GM12892 (cell line): ENCODE measurements at regions not wholly inside any gene's neighbourhood (a gene's known extent, or its start where the extent isn't known, plus 50 kb on each side); places are given as distances from the start of the nearest gene placed in this dataset.
"Not testable (repeated sequence)": the region's sequence is repeated elsewhere in the genome, so short reads cannot be mapped to it uniquely, and the experiment has no call there.

Source experiments
- DNase-seq: peaks from one replicate; pipeline ENCODE4 v3.0.0; 2011; ENCODE audit not compliant: insufficient read length
- FAIRE-seq: peaks from 2 replicates; lab custom pipeline; 2011; peaks lifted over from hg19 to GRCh38; lab: Jason Lieb, UNC
- POLR2A ChIP-seq: IDR thresholded peaks from 2 replicates; pipeline ENCODE4 v1.6.1; 2011; ENCODE audit warnings: low read depth, low read length, control low read depth
- POLR2AphosphoS5 ChIP-seq: IDR thresholded peaks from 2 replicates; pipeline ENCODE4 v1.6.1; 2011; ENCODE audit warnings: low read depth, low read length, control low read depth
- TAF1 ChIP-seq: IDR thresholded peaks from 2 replicates; pipeline ENCODE4 v1.6.1; 2011; ENCODE audit warnings: low read depth, mild to moderate bottlenecking, control low read depth, low read length, borderline replicate concordance

DNA sequence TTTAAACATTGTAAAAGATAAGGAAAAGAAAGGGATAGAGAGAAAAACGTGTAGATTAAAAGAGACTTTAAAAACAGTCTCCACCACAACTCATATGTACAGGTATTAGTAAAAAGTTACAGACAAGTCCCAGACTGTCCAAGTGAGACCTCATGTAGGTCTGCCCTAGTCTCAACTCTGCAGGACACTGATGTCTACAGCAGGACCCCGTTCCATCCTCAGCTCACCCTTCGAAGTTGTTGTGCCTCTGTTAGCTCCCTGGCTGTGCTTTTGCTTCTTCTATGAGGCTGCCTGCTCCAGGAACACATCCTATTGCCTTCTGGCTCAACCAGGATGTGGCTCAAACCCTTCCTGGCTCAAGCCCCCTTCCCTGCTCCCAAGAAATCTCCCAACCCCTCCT is 72.9 kb upstream of the FBXO28 start:
- no peak for FAIRE-seq
- TF ChIP-seq TAF1, result no peak
- no peak for TF ChIP-seq POLR2AphosphoS5
- TF ChIP-seq POLR2A, result no peak
- DNase-seq, result no peak

DNA sequence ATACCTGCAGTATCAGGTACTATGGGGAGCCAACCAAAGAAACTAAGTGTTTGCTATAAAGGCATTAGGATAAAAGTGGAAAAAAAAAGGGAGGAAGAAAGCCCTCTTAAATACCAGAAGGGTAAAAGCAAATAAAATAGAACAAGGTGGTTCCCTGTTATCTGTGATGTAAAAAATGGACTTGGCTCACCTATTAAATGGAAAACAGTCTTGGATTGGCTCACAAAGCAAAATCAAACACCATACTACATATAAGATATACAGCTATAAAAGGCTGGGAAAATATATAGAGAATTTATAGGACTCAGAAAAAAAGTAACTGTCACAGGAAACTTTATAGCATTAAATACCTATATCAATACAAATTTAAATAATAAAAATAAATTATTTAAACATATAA is 73.5 kb upstream of the FBXO28 start:
- DNase-seq, FAIRE-seq: not testable (repeated sequence)

DNA sequence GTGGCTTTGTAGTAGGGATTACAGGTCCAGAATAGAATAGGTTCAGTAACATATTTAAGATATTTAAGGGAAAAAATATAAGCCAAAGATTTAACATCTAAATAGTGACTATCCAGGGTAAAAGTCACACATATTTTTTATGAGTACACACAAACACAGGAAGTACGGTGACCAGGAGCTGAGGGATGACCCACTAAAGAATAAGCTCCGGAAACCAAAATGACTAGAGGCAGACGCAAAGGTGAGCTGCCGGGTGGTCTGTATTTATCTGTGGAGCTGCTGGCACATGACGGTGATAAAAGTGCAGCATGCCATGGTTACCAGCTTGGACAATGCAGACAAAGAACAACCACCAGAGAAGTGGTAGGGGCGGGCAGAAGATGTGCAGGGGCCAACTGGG is 73.9 kb upstream of the FBXO28 start:
- DNase-seq, FAIRE-seq: not testable (repeated sequence)

DNA sequence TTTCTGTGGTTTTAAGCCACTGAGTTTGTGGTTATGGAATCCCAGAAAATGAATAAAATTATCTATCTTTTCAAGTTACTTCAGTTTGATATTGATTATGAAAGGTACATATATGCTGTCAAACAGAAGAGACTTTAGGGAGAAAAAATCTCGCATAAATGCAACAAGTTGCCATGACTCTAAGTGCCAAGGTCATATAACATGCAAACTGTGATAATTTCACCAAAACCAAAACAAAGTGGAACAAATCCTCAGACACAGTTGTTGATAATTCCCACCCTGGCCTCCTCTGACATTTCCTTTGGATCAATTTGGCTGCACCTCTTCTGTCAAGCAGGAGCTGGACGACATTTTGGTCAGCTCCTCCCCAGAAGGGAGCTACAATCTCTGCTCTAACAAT is 75.1 kb upstream of the FBXO28 start:
- not testable (repeated sequence) for FAIRE-seq

DNA sequence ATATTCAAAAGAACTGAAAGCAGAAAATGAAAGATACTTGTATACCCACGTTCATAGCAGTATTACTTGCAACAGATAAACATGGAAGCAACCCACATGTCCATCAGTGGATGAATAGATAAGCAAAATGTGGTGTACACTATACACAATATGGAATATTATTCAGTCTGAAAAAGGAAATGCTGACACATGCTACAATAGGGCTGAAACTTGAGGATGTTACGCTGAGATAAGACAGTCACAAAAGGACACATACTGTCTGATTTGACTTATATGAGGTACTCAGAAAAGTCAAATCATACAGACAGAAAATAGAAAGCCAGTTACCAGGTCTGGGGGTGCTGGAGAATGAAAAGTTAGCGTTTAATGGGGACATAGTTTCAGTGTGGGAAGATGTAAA is 76.5 kb upstream of the FBXO28 start:
- FAIRE-seq, result not testable (repeated sequence)

More for the DNA sequence above, 75.1 kb upstream of the FBXO28 start:
- not testable (repeated sequence) for DNase-seq

DNA sequence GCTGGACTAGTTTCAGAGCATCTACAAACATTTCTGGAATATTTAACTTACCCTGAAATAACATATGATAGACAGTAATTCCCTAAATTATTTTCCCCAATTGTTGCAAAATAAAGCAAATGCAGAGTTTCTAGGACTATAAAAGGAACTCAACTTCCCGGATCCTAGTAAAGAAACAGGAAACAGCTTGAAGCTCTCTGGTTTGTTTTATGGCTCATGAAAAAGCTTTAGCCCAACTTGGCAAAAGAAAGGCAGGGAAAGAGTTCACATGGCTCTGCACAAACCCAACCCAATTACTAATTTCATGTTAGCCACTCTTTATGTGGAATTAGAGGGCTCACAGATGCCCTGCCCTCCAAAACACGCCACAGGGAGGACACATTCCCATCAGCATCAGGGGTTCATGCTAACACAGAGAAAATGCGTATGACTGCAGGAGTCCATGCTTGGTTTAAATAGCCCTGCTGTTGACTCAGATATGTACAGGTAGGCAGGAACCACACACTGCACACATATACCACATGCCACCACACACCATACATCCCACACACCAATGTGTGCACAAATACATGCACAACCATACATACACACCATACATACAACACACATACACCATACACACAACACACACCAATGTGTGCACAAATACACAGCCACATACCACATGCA is 81.2 kb upstream of the FBXO28 start:
- not testable (repeated sequence) for FAIRE-seq, DNase-seq

More for the DNA sequence above, 76.5 kb upstream of the FBXO28 start:
- DNase-seq, result not testable (repeated sequence)

DNA sequence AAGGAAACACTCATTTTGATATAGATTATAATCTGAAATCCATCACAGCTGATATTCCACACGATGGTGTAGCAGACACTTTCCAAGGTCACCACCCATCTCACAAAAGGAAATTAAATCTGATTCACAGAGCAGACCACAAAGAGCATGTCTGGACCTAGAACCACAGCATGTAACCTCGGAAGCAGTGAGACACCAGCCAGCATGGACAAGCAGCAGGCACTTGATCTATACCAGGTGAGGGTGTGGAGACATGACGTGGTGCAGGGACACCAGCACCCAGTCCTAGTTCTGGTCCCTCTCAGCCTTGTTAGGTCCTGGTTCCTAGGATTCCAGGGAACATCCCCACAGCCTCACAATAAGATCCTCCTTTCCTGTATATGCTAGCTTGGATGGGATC is 81.9 kb upstream of the FBXO28 start:
- FAIRE-seq, DNase-seq: not testable (repeated sequence)

DNA sequence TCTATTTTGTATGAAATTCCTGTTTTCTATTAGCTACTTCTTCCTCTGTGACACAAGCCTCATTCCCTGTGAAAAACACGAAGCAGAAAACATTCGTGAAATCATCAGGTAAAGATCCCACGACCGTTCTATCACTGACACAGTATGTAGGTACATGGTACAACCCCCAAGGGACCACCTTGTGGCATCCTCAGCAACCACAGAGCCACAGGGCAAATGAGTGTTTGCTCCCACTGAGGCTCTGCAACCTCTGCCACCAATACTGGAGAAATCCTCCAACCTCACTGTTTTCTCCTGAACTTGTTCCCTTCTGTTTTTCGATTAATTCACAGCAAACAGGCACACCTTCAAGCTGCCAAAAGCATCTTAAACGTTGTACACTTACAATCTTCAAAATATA is 83.7 kb upstream of the FBXO28 start:
- DNase-seq, FAIRE-seq: not testable (repeated sequence)

DNA sequence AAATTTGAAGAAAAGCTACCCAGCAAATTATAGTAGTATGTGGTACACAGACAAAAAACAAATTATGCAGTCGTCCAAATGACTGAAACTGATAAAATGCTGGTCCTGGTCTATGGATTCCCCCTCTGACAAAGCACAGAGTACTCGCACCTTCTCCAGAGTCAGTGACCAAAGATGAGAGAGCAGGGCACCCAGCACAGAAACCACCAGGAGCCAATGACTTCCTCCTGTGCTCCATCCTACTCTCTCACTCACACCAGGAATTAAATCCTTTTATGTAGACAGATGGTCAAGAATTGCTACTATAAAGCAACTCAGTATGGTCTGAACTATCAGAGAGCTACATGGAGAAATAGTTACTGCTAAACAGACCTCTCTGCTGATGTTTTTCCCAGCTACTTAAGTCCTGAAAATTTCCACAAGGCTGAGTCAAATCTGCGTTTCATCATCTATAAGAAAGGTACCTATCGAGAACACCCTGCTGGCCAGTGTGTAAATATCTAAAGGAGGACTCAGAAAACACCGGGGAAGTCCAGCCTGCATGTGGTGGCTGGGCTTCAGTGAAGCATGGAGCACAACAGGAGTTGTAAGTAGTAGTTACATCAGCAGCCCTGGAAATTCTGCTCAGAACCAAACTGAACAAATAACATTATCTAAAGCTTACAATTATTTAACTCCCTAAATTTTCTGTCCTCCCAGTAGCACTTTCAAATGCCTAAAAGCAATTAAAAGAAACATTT is 84.5 kb upstream of the FBXO28 start:
- not testable (repeated sequence) for FAIRE-seq, DNase-seq

DNA sequence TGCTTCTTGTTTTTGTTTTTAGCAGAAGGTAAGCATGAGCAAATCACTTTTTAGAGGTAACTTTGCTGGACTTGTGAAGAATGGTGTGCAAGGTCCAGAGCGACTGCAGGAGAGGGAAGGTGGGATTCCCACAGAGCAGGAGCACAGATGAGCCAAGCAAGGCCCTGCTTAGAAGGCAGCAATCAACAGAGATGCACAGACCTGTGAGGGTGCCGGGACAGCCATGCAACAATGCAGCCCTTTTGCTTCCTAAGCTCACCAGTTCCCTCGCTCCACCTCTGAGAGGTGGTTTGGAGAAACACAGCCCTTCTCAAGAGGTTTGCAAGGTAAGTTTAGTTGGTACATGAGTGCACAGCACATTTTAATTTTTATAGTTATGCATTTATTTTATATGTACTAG is 85.1 kb upstream of the FBXO28 start:
- not testable (repeated sequence) for FAIRE-seq, DNase-seq

DNA sequence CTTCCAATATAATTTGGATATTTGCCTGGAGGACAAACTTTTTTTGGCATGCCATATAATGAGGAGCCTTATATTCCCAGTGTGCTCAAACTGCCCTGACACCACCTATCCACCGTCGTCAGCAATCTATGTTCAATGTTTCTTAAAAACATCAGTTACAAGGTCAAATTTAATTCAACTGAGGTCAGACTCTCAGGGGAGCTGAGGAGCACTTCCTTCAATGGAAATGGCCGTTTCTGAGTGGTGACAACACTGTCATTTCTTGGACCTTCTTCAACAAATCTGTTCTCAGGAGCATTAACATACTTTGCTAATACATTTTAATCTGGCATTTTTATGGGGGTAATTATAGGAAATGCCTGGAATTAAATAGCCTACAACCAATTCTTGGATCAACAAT is 90.8 kb upstream of the FBXO28 start:
- FAIRE-seq, result not testable (repeated sequence)

DNA sequence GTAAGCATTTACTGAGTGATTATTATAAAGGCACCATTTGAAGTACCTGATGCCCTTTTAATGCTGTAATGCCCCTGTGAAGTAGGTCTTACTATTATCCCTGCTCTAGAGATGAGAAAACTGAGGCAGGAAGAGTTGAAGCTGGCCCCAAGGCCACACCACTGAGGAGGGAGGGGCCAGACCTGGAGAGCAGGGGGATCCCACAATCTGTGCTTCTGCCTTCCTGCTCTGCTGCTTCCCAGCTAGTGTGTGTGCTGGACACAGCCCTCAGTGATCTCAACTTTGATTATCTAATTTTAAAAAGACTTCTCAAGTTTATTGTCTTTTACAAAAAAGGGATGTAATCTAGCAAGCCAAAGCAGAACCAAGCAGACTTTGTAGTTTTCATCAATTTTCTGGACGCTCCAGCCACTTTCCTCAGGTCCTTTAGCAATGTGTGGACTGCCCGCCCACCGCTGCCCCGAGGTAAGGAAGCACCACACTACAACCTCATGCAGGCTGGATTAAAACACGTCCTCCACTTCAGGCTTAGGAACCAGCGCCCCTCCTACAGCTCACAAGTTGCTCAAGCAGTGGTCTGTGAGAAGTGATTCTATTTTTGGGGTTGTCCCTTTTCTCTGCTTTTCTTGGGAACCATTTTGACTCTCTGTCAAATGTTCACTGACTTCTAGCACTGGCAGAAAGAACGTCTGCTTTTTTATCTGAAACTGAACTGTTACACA is 91.5 kb upstream of the FBXO28 start:
- not testable (repeated sequence) for DNase-seq, FAIRE-seq

More for the DNA sequence above, 90.8 kb upstream of the FBXO28 start:
- not testable (repeated sequence) for DNase-seq

DNA sequence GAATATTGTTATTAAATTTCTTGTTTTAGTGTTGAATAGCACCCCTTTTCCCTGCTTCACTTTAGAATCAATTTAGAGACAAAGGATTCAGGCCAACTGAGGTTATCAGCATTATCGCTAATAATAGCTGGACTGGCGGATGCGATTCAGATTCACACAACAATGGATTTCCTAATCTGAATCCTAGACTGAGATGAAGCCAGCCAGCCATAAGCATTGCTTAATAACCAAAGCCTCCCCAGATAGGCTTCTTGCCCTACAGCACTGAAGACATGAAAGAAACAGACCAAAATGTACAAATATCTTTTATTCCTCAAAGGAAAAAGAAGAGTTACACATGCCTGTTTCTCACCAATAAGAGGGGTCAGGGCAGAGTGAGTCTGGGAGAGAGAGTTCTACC is 94.0 kb upstream of the FBXO28 start:
- not testable (repeated sequence) for FAIRE-seq

DNA sequence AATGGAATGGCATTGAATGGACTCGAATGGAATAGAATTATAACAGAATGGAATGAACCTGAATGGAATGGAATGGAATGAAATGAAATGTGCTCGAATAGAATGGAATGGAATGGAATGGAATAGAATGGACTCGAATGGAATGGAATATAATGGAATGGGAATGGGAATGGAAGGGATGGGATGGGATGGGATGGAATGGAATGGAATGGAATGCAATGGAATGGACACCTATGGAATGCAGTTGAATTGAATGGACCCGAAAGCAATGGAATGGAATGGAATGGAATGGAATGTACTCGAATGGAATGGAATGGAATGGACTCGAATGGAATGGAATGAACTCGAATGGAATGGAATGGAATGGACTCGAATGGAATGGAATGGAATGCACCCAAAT is 98.1 kb upstream of the FBXO28 start:
- not testable (repeated sequence) for DNase-seq, FAIRE-seq

More for the DNA sequence above, 94.0 kb upstream of the FBXO28 start:
- DNase-seq, result not testable (repeated sequence)

DNA sequence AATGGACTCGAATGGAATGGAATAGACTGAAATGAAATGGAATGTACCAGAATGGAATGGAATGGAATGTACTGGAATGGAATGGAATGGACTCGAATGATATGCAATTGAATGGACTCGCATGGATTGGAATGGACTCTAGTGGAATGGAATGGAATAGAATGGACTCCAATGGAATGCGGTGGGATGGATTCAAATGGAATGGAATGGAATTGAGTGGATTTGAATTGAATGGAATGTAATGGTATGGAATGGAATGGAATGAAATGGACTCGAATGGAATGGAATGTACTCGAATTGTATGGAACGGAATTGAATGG is 99.6 kb upstream of the FBXO28 start:
- DNase-seq (no peak), FAIRE-seq (no peak)
- TF ChIP-seq TAF1, result no peak
- no peak for TF ChIP-seq POLR2A
- no peak for TF ChIP-seq POLR2AphosphoS5

DNA sequence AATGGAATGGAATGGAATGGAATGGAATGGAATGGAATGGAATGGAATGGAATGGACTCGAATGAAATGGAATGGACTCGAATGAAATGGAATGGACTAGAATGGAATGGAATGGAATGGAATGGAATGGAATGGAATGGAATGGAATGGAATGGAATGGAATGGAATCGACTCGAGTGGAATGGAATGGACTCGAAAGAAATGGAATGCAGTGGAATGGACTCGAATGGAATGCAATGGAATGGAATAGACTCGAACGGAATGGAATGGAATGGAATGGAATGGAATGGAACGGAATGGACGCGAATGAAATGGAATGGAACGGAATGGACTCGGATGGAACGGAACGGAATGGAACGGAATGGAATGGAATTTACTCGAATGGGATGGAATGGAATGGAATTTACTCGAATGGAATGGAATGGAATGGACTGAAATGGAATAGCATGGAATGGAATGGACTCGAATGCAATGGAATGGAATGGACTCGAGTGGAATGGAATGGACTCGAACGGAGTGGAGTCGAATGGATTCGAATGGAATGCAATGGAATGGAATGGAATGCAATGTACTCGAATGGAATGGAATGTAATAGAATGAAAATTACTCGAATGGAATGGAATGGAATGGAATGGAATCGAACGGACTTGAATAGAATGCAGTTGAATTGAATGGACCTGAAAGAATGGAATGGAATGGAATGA is 100.1 kb upstream of the FBXO28 start:
- not testable (repeated sequence) for DNase-seq, FAIRE-seq

DNA sequence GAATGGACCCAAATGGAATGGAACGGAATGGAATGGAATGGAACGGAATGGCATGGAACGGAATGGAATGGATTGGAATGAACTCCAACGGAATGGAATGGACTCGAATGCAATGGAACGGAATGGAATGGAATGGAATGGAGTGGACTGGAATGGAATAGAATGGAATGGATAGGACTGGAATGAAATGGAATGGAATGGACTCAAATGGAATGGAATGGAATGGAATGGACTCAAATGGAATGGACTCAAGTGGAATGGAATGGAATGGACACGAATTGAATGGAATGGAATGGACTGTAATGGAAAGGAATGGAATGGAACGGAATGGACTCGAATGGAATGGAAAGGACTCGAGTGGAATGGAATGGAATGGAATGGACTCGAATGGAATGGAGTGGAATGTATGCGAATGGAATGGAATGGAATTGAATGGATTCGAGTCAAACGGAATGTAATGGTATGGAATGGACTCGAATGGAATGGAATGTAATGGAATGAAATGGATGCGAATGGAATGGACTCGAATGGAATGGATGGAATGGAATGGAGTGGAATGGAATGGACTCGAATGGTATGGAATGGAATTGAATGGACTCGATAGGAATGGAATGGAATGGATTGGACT is 101.0 kb upstream of the FBXO28 start:
- FAIRE-seq, DNase-seq: not testable (repeated sequence)

DNA sequence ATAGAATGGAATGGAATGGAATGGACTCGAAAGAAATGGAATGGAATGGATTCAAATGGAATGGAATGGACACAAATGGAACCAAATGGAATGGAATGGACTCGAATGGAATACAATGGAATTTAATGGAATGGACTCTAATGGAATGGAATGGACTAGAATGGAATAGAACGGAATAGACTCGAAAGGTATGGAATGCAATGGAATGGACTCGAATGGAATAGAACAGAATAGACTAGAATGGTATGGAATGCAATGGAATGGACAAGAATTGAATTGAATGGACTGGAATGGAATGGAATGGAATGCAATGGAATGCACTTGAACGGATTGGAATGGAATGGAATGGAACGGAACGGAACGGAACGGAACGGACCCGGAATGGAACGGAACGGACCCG is 101.7 kb upstream of the FBXO28 start:
- not testable (repeated sequence) for DNase-seq, FAIRE-seq
